SK-N-SH treated with all-trans-retinoic acid at 6 μM for 48 hours (cell line): ENCODE measurements at regions not wholly inside any gene's neighbourhood (a gene's known extent, or its start where the extent isn't known, plus 50 kb on each side); places are given as distances from the start of the nearest gene placed in this dataset.

ENCODE experiments used
- CREB5 ChIP-seq: fragments of 250-450 bp; sonication (Bioruptor Pico); IDR thresholded peaks from 2 replicates; pipeline ENCODE4 v1.5.1; 2020; ENCODE audit warnings: low read depth, mild to moderate bottlenecking, moderate library complexity
- CSRNP3 ChIP-seq: fragments of 250-450 bp; sonication (Bioruptor Pico); IDR thresholded peaks from 2 replicates; pipeline ENCODE4 v1.5.1; 2021; ENCODE audit warnings: mild to moderate bottlenecking, moderate library complexity
- ESRRG ChIP-seq: fragments of 250-450 bp; sonication (Bioruptor Pico); IDR thresholded peaks from 2 replicates; pipeline ENCODE4 v1.6.1; 2021; ENCODE audit warnings: mild to moderate bottlenecking
- RARB ChIP-seq: fragments of 250-450 bp; sonication (Bioruptor Pico); IDR thresholded peaks from 2 replicates; pipeline ENCODE4 v1.8.0; 2021; ENCODE audit warnings: mild to moderate bottlenecking, moderate library complexity
- ZC3H10 ChIP-seq: fragments of 250-450 bp; sonication (Bioruptor Pico); IDR thresholded peaks from 2 replicates; pipeline ENCODE4 v1.5.1; 2021; ENCODE audit warnings: mild to moderate bottlenecking, moderate library complexity
- ZNF8 ChIP-seq: fragments of 450-650 bp; formaldehyde crosslinking; IDR thresholded peaks from 2 replicates; pipeline ENCODE4 v1.5.0; 2020; ENCODE audit warnings: mild to moderate bottlenecking, moderate library complexity

- TF ChIP-seq ZC3H10 (CRISPR knock-in tag) = no peak
- TF ChIP-seq ZNF8 (CRISPR knock-in tag) = no peak
- TF ChIP-seq ESRRG (CRISPR knock-in tag) = no peak
- no peak for TF ChIP-seq RARB (CRISPR knock-in tag)
- no peak for TF ChIP-seq CSRNP3
- no peak for TF ChIP-seq CREB5 (CRISPR knock-in tag)
Observed at GRCh38 chr16:87042551-87043230, 274.5 kb downstream of the C16orf95 start.
